Medulla oblongata (tissue), 1 donor: ENCODE measurements at regions not wholly inside any gene's neighbourhood (a gene's known extent, or its start where the extent isn't known, plus 50 kb on each side); places are given as distances from the start of the nearest gene placed in this dataset.

Experiments used
- DNase-seq: peaks from one replicate; pipeline ENCODE4 v3.0.0-alpha.2; 2015; ENCODE audit errors: extremely low spot score

DNA sequence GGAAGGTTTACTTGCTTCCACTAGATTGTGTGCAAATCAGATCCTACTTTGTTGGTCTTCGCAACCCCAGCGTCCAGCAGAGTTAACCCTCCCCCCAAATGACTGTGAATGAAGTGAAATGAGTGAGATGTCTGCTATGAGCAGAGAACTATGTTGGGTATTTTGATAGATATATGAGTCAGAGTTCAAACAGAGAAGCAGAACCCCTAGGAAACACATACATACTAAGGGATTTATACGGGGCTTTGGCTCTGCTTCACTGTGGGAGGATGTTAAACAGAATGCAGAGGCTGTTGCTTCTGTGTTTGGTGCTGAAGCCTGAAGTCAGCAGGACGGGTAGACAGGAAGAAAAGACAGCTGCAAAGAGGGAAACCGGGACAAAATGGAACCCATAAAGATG, 197.0 kb downstream of the MZT1 start:
- no peak for DNase-seq

- no peak for DNase-seq
Observed at GRCh38 chr13:72527333-72527732, 200.1 kb downstream of the MZT1 start.

DNA sequence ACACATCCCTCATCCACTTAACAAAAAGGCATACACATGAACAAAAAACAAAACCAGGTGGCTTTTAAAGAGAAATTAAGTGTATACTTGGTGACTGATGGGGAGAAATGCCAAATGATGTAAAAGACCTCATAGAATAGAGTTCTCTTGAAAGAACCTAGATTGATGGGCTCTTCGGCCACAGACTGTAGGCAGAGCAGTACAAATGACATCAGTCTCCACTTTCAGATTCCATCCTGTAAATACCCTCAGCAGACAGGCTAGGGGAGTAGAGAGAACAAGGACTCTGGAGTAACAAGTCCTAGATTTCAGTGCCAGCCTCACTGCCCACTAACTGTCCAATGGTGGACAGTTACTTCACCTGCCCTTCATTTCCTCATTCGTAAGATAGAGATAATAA, 203.8 kb downstream of the MZT1 start:
- DNase-seq, result no peak

DNA sequence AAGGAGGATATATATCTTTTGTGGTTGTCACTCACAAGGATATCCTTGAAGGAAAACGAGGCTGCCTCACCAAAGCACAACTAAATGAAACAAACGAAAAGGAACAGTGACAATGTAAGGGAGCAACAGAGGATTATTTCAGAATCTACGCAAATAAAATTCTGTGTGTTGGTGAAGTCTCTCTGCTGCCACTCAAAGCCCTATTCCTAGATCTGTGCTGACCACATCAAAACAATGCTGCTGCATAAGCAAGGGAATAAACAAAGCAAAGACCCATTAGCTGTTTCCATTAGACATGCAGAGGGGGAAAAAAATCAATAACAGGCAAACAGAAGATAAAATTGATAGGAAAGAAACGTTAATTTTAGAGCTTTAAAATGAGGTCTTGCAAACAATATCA, 204.4 kb downstream of the MZT1 start:
- DNase-seq, result no peak

- no peak for DNase-seq
Observed at GRCh38 chr13:72521940-72522661, 205.3 kb downstream of the MZT1 start.

GRCh38 chr13:72514146-72514545, 213.3 kb downstream of the MZT1 start:
- no peak for DNase-seq

DNA sequence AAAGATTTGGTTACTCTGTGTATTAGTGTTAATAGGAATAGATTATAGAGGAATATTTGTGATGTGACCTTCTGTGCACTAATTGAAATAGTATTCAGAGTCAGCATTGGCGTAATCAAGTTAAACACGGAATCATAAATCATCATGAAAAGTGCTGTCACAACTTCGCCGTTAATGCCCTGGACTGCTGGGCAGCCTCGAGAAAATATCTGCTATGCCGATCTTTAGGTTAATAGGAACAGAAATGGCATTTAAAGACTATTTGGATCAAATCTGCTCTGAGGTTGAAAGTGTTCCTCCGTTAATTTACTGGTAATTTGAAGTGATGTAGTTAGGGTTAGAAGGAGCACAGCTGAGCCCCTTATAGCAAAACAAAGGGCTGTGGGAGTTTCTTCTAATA, 219.0 kb downstream of the MZT1 start:
- DNase-seq, result no peak

DNA sequence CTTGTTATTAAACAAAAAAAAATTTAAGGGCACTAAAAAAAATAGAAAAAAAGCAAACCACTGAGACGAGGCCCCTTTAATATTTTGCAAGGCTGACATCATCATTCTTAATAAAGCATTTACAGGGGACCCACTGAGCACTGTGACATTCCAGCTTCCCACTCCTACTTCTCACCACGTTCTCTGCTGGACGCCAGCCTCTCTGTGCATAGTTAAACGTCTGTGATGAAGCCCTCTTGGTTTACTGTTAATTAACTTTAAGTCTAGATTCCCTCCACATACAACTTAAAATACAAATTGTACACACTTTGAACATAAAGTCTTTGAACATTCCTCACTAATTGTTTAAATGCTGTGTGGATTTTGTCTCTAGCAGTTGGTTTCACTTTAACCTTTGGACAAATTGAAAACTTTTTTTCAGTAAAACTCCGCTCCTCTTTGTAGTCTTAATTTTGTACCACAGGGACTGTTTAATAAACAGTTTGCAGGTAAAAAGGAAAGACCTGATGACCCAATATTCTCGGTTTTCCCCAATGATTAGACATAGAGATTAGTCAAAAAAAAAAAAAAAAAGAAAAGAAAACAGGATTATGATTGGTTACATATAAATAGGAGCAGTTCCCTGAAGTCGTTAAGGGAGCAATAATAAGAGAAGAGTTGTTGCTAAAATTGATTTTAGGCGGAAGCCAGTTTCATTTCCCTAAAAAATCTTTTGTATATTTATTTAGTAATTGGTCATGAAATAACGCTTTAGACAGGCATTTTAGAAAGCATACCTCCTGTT, 219.8 kb downstream of the MZT1 start:
- no peak for DNase-seq

- DNase-seq, result no peak
Observed at GRCh38 chr13:72506706-72507105, 220.7 kb downstream of the MZT1 start.

- no peak for DNase-seq
Observed at GRCh38 chr13:72505376-72505775, 222.1 kb downstream of the MZT1 start.

DNA sequence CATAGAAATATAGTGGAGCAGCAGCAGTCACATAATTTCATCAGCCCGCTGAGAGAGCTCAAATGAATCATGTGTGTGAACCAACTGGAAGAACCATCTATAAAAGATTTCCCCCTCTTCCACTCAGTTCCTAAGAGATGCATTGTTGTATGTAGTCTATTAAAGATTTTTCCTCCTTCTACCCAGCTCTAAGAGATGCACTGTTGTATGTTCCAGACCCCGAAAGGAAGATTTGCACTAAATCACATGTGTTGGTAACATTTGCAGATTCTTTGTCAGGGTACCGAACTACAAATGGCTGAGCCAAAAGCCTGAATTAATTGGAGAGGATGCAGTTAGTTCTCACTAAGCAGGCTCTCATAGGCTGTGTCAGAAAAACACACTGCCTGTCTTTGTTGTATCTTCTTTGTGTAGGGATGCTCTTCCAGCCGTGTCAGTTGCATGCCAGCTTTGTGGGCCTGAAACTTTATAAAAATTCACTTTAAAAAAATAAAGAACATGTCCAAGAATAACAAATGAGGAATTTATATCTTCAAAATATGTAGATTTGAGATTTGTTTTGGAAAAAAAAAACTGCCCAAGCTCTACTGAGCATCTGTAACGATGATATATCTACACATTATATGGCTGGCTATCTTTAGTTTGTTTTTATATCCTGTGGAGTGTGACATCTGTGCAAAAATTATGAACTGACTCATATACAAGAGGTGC, 223.1 kb downstream of the MZT1 start:
- DNase-seq, result peak; percentile 53

DNA sequence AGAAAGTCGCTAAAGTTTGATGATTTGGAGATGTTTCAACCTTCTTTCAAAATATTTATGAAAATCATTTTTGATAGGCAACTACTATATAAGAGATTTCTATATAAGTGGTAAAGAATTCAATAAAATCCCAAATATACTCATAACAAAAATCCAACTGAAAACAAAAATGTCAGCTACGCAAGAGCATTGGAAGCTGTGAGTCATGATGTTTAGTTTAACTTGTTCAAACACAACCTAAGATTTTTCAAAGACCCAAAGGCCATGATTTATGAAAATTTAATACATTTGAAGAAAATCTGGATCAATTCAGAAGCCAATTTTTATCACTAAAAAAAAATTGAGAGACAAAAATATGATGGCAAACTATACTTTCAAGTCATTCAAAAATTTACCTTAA, 226.6 kb downstream of the MZT1 start:
- DNase-seq, result no peak

DNA sequence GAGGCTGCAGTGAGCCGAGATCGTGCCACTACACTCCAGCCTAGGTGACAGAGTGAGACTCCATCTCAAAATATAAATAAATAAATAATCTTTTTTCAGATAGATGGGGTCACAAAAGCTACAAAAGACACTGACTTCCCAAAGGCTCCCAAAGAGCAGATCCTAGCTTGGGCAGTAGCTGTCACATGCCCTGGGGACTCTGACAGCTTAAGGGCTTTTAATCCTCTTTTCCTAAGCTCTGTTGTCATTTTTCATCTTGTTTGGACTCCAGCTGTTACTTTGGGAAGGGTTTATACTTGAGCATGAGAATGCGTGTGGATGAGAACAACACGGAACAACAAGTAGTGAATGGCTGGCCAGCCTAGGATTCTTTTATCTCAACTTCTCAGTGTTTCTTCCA, 231.7 kb downstream of the MZT1 start:
- DNase-seq, result no peak

- no peak for DNase-seq
Observed at GRCh38 chr13:72489751-72490150, 237.7 kb downstream of the MZT1 start.

DNA sequence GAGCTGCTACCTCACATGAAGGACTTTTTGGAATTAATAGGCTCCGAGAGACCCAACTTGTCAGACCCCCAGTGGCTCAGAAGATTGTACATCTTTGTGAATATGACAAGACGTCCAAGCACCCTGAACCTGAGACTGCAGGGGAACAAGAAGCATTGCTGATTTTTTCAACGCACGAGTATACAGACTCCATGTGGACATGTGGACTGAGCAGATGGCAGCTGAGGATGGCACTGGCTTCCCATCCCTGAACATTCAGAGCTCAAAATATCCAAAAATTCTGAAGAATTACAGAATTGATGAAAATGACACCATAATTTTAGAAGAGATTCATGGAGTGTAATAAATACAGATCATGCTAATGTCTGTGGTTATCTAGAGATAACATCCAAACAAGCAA, 254.1 kb downstream of the MZT1 start:
- DNase-seq, result no peak

- peak; percentile 9 for DNase-seq
Observed at GRCh38 chr13:72469906-72470305, 257.5 kb downstream of the MZT1 start.

DNA sequence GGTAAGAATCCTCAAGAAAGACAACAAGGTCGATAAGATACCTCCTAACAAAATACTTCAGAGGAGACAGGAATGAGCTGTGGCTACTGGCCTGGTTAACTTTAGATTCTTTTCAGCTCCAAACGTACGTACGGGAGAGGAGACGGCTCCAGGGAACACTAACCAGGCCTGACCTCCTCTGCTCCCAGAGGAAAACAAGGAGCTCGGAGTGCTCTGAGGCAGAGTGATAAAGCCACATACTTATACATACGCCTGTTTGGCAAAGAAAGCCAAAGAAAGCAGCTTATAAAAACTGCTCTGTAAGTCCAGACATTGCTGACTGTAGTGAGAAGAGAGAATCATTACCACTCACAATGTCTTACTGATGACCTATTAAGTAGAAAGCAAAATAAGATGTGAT, 263.9 kb downstream of the MZT1 start:
- peak; percentile 9 for DNase-seq

GRCh38 chr13:72462726-72463125, 264.7 kb downstream of the MZT1 start:
- DNase-seq, result no peak

DNA sequence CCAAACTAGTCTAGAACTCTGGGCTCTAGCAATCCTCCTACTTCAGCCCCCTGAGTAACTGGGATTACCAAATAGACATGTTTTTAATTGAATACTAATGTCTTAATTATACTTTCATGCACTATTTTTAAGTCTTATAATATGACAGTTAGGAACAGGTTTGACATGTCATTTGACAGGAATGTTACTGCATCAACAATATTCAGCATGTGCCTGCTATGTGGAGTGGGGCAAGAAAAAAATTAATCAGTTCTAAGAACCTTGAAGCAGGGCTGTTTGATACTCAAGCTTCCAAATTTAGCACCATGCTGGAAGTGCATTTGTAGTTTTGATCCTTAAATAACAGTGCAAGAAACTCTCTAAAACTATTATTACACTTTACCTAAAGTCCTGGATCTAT, 265.3 kb downstream of the MZT1 start:
- no peak for DNase-seq

GRCh38 chr13:72458701-72459100, 268.7 kb downstream of the MZT1 start:
- DNase-seq, result no peak

GRCh38 chr13:72457151-72457550, 270.3 kb downstream of the MZT1 start:
- DNase-seq, result no peak

- no peak for DNase-seq
Observed at GRCh38 chr13:72456486-72456885, 270.9 kb downstream of the MZT1 start.

DNA sequence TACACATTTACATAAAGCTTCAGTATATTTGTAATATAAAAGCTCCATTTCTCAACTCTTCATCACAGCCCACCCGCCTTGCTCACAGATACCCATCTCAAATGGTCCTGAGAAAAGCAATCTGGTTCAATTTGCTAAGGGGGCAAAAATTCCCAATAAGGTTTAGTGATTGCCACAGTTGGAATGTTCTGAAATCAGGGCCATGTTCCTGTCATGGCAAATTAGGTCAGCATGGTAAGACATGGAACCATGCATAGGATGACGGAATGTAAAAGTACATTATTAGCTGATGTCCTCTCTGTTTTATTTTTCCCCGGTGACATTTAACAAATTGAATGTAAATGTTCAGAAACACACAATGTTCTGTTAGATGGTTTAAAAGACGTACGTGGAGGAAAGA, 274.3 kb downstream of the MZT1 start:
- DNase-seq, result no peak
